ENCODE measurements at regions not wholly inside any gene's neighbourhood (a gene's known extent, or its start where the extent isn't known, plus 50 kb on each side); places are given as distances from the start of the nearest gene placed in this dataset.

DNA sequence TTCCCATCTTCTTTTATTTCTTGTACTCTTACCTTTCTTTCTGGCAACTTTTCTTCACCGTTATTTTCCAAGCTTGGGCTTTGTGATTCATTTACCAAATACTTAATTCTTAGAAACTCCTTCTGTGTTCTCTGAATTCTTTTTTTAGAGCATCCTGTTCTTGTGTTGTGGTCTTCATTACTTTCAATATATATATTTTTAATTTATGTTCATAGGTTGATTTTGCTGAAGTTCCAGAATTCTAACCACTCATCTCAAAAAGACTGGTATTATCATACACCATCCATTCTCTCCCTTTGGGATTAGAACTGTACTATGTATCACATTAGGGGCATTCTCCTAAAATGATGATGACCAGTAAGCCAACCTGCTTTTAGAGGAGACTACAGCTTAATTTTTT lies 362.3 kb upstream of the CBLB start:
- no peak for DNase-seq

DNA sequence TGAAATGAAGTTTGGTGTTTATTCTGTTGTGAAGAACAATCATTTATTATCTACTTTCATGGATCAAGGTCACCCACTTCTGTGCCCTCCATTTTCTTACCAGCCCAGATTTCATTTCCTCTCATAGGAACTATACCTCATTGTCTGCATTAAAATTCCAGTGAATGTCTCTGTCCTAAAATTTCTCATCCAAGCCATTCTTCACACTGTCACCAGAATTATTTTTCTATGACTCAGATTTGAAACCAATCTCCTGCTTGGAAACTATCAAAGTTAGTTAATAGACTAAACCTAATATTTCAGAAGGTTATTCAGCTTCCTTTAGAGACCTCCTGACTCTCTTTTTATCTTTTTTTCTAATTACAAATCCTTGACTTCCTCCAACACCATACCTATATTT lies 364.1 kb upstream of the CBLB start:
- no peak for DNase-seq

DNA sequence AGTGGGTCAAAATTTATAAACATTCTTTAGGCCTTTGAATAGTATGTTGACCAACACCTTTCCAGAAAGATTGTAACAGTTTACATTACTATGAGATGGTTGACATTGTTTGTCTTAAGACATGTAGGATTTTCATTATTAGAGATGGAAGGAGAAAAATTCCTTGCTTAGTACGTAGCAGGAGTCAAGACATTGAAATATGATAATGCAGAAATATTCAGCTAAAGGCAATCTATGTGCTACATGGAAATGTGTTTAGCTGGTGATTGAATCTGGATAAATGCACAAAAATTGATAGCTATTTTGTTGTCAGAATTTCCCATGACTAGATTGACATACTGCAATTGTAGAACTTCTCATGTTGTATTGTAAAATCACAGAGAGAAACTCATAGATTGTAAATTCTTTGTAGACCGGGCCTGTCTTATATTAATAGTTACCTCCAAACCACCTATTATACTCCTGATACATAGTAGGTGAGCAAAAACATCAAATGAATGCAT lies 370.4 kb upstream of the CBLB start:
- no peak for DNase-seq

DNA sequence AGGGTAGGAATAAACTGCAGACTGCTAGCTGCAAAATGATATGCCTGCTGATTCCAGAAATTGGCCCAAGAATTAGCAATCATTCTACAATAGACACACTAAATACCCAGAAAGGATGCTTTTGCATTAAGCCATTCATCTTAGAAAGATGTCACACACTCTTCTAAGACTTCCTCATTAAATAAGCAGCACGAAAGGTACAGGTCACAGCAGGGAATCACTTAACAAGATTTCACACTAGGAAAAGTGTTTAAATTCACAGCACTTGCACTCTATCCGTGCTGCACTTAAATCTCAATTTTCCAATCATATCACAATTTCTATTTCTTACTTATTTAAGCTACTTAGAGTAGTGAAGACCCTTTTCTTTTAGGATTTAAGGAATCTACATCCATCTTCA lies 372.8 kb upstream of the CBLB start:
- DNase-seq, result no peak

DNA sequence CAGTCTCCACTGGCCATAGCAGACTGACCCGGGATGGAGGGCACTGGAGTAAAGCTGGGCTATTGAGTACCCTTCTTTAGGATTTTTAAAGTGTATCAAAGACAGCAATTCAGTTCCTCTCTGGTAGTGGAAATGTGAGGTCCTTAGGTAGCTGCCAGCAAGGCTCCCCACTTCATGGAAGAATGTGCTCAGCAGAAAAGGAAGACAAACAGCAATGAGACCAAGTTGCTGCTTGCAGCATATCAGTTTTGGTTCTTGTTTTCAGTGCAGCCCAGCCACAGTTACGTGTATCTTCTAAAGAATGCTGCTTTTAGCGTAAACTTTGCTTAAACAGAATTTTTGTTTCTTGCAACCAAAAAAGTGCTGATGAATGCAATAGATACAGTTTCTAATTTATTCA lies 374.0 kb upstream of the CBLB start:
- no peak for DNase-seq

DNA sequence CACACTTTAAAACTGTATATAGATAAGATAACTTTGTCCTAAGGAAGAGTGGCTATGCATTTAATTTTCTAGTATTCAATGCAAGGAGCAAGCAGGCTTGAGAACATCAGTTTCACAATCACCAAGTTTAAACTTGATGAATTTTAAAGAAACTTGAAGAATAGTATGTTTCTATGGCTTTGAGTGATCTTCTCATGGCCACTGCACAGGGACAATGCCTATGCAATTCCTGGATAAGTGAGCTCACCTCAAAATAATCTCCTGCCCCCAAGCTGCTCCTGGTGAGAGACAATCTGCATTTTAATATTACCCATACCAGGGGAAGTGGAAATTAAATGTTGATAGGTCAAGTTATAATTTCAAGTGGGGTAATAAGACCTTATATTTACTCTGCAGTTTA lies 376.6 kb upstream of the CBLB start:
- no peak for DNase-seq

DNA sequence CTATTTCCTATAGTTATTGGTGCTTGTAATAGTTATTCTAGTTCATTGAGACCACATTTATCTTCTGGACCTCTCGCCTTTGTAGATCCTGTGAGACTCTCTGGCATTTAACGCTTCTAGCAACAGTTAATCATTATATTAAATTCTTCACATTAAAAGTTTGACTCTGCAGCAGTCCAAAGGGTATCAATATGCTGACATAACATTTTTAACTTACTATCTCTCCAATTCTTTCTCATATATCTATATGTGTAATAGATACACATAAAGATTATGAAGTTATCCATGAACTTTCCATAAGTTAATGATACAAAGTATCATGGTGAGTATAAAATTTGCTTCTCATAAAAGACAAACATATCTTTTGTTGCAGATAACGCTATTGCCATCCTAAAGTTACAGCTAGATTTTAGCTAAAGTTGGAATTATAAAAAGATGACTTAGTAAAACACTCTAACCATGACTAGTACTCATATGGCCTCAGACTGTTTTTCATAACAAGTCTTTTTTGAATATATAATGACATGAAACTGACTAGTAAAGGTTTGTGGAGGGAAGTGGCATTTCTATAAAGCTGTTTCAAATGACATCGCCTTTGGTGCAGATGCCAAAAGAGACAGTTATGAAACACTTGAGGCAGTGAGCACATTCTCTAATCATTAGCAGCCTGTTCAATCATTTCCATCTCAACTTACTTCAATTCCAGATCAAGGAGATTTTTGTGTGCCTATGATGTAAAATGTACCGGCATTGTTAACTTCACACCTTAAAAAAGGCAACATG lies 379.3 kb upstream of the CBLB start:
- DNase-seq, result no peak

DNA sequence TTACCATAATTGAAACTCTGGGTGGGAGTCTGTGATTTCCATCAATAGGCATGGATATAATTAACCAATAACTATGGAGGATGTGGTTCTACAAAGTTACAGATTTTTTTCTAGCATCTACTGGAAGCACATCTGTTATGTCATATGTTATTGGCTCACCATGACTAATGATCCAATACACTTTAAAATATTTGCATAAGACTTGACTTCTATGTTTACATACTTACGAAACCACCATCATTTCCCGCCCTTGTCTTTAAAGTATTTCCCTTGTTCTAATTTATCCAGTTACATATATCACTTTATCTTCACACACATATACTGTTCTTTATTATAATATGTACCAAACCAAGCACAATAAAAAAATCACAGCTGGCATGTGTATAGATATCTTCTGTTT lies 380.3 kb upstream of the CBLB start:
- DNase-seq, result no peak

DNA sequence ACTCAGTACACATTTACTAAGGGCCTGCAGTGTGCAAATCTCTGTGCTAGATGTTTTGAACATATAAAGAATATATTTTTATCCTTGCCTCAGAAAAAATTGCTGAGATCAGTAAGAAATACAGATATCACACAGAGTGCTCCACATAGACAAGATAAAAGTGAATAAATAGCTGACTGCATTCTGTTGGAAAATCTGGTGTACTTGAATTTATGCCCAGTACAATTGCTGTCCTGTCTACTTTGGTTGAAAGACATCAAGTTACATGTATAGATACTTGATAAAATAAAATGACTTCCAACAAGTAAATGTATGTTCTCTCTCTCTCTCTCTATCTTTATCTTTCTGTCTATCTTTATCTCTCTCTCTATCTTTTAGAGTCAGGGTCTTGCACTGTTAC lies 381.2 kb upstream of the CBLB start:
- DNase-seq, result no peak

DNA sequence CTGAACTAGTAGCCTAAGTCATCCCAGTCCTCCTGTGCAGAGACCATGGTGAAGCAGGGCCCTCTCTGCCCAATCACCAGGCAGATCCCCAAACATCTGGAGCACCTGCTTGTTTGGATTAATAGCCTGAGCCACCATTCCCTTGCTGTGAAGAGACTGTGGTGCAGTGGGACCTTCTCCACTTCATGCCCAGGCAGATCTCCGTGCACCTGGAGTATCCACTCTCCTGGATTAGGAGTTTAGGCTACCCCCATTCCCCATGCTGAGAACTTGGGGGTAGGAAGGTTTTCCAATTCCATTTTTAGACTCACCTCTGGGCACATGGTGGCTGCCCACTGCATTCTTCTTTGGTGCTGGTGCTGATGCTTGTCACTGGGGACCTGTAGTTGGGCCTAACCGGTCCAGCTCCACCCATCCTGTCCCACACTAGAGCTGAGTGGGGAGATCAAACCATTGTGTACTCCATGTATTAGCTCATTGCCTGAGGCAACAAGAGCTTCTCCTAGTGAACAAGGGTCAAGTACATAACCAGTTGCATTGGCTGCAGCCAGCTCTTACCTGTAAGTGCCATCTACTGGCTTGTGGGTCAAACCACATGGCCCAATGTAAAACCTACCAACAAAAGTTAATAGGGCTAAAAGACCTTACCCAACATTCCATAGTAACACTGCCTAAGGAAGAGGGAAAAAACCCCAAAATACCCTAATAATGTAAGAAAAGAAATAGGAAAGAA lies 382.5 kb upstream of the CBLB start:
- no peak for DNase-seq

DNA sequence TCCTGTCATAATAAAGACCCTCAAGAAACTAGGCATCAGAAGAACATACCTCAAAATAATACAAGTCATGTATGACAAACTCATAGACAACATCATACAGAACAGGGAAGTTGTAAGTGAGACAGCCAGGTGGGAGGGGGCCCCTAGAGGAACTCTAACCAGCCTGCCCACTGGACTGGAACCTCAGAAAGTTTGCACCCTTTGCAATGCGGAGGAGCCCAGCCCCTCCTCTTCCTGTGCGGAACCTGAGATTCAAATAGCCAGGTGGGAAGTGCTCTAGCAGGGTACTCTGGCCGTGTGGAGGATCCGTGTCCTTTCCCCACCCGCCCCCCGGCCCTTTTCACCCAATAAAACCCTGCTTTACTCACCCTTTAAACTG lies 387.0 kb upstream of the CBLB start:
- DNase-seq, result no peak

DNA sequence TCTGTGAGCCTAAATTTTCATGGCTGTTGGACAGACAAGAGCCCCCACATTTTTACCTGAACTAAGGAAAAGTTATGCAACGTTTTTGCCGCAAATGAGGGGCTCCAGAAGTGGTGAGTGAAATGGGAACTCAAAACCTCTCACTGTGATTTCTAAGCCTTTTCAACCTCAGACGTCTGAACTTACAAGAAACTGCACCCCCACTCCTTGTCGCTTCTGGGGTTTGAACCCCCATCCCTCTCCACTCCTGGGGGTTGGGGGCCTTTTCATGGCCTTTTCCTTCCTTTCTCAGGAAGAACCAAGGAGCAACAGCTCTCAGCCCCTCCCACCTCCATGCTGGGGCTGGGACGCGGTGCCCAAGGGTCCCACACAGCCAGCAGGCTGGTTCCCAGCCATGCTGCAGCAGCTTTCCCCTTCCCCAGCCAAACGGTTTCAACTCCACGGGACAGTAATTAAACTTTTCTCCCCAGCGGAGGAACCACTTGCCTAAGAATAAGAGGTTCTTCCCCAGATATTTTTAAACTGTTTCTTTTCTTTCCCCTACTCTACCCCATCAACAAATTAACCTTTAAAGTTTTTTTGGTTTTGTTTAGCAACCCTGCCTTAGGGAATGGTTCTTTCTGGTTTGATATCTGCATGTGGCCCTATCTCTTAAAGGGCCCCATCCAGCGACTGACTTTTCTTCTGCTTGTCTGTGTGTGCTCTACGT lies 387.6 kb upstream of the CBLB start:
- no peak for DNase-seq

DNA sequence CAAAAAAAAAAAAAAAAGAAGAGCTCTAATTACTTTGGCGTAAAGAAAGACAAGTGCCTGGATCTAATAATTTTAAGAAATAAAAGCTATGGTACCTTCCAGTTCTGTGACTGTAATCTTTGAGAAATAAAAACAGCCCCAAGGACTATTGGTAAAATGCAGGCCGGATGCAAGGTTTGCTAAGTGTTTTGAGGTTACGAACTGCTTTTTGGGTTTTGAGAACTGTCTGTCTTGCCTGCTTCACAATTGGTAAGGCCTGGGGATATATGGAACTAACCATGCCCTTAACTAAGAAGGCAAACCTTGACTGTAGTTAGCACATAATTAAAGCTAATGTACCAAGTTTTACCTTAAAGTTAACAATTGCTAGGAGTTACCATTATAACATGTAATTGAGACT lies 388.4 kb upstream of the CBLB start:
- no peak for DNase-seq

DNA sequence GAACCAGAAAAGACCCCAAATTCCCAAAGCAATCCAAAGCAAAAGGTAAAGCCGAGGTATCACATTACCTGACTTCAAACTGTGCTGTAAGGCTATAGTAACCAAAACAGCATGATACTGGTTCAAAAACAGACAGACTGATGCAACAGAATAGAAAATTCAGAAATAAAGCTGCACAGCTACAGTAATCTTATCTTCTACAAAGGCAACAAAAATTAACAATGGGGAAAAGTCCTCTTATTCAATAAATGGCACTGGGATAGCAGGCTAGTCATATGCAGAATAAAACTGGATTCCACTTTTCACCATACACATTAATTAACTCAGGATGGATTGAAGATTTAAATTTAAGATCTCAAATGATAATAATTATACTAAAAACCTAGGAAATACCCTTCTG lies 392.6 kb upstream of the CBLB start:
- DNase-seq, result no peak

DNA sequence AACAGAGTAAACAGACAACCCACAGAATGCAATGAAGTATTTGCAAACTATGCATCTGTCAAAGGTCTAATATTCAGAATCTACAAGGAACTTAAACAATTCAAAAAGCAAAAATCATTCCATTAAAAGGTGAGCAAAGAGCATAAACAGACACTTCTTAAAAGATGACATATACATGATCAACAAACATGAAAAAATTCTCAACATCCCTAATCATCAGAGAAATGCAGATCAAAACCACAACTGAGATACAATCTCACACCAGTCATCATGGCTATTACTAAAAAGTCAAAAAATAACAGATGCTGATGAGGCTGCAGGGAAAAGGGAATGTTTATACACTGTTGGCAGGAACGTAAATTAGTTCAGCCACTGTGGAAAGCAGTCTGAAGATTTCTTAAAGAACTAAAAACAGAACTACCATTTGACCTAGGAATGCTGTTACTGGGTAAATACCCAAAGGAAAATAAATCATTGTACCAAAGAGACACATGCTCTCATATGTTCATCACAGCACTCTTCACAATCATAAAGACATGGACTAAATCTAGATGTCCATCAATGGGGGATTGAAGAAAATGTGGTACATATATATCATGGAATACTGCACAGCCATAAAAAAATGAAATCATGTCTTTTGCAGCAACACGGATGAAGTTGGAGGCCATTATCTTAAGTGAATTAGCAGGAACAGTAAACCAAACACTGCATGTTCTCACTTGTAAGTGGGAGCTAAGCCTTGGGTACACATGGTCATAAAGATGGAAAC lies 393.3 kb upstream of the CBLB start:
- DNase-seq, result no peak

DNA sequence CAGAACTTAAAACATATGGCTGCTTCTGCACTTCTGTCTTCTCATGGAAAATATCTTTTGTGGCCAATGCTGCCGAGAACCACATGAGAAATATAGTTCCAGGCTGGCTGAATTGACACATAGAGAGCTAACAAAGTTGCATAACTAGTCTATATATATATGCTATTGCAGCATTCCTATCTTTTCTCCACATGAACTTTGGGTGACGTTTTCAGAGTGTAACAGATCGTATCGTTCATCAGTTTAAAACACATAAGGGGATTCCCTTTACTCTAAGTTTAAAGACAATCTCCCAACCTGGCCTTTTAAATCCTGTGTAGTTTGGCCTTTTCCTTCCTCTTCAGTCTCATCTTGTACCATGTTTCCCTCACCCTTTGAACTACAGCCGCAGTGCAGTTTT lies 394.2 kb upstream of the CBLB start:
- DNase-seq, result no peak

DNA sequence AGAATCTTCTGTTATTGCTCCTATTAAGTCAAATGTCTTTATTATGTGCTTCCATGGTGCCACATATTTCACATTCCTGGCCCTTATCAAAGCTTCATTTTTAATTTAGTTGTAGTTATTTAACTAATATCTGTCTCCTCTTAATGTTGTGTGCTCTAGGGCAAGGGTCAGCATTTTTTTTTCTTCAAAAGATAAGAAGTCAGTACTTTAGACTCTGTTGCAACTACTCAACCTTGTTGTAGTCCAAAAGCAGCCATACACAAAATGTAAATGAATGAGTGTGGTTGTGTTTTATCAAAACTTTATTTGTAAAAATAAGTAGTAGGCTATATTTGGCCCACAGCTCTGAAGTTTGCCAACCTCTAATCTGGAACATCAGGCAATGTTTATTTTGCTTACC lies 394.7 kb upstream of the CBLB start:
- DNase-seq, result no peak

DNA sequence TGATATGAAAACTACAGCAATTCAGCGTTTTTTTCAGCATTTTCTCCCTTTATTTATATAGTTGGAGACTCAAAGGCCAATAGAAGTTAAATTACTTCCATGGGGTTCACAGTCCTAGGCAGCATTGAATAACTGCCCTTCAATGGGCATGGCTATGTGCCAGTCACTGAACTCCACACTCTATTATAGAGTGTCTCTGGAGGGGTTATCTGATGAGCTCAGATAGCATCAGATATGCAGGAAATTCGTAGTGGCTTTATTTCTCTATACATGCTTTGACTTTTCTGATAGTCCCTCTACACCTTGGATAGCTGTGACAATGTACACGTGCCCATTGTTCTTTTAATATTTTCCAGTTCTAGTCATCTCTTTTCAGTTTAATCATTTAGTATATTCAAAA lies 396.9 kb upstream of the CBLB start:
- no peak for DNase-seq

DNA sequence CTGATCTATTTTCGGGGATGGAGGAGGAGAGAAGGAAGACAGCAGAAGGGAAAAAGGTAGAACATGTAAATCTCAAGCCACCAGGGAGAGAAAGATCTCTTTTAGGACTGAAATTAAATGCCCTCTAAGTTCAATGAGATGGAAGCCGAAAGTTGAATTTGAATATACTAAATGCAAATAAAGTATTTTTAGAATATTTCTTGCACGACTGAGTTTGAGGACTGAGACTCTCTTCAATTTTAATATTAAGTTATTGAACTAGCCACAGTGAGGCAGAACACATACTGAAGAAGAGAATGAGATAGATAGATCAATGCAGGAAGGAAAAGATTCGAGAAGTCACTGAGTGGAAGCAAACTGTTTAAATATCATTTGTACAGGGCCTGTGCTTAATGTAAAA lies 399.9 kb upstream of the CBLB start:
- DNase-seq, result no peak

DNA sequence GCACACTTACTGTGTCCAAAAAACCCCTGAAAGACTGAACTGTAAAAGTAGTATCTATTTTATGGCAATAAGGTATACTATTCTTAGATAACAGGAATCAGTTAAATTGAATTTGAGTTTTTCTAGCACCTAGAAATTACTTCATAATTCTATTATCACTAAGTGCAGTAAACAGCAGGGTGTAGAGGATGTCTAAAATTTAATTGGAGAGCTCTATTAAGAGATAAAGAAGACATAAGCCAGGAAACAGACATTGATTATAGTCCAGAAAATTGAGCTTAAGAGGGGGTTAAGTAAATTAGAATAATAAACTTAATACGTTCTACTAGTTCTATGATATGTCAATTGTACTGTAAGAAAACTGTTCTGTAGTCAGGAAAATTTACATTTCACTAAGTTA lies 403.5 kb upstream of the CBLB start:
- no peak for DNase-seq

DNA sequence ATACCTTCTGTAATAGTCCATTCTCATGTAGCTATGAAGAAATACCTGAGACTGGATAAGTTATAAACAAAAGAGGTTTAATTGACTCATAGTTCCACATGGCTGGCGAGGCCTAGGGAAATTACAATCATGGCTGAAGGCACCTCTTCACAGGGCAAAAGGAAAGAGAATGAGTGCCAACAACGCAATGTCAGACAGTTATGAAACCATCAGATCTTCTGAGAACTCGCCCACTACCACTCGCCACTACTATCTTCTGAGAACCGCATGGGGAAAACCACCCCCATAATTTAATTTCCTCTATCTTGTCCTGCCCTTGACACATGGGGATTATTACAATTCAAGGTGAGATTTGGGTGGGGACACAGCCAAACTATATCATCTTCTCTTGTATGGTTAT lies 406.8 kb upstream of the CBLB start:
- DNase-seq, result no peak

DNA sequence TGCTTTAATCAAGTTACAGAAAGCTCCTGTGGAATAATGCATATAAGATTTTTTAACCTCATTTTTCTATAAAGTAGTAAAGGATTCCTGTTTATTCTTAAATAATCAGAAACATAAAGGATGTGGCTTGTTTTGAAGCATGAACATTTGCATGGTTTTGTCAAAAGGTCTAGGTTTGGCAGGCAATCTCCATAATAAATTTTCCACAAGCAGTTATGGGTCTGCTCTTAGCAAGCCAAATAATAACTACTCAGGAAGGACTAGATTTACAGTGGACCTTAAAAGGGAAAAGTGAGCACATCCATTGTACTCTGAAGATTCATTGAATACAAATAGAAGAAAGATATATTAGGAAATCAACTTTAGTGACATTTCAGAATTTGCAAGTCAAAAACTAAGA lies 407.3 kb upstream of the CBLB start:
- DNase-seq, result no peak

All from NCI-H748 treated with DMSO at 0.1 percent for 48 hours (cell line).